ENCODE measurements at regions not wholly inside any gene's neighbourhood (a gene's known extent, or its start where the extent isn't known, plus 50 kb on each side); places are given as distances from the start of the nearest gene placed in this dataset.

DNA sequence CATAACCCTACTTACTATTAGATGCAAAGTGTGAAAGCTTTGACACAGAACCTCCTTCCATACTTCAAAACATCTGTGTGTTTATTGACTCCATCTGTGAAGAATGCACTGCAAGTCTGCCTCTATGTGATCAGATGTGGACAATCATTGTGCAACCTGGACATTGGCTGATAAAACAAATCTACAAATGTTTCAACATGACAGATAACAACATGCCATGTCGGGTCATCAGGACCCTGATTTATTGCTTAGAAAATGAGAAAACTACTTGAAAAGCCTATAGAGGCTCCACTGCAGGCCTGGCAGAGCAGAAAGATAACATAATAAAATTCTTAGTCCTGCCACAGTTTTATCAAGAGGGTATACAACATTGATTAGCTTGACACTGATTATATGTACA lies 1286.4 kb downstream of the GRIK2 start (continued):
- TF ChIP-seq CHD7 (IDR thresholded peaks at IDR 0.05; ENCODE audit: insufficient replicate concordance, low read length): no peak
- no peak for TF ChIP-seq RAD21 (IDR thresholded peaks at IDR 0.05 in 1 of 2, conservative IDR thresholded peaks at IDR 0.05 in 1 of 2; ENCODE audit: low read depth in 2 of 2, low read length in 2 of 2)
- no peak for TF ChIP-seq JUN (IDR thresholded peaks at IDR 0.05; ENCODE audit: low read depth, low read length)
- no peak for TF ChIP-seq RFX5 (IDR thresholded peaks at IDR 0.05; ENCODE audit: borderline replicate concordance, low read depth, low read length)
- no peak for TF ChIP-seq BRCA1 (IDR thresholded peaks at IDR 0.05; ENCODE audit: low read depth, low read length)
- no peak for TF ChIP-seq ATF2 (IDR thresholded peaks at IDR 0.05; ENCODE audit: low read length)
- TF ChIP-seq POLR2A (IDR thresholded peaks at IDR 0.05; ENCODE audit: control extremely low read depth in 1 of 2, low read depth in 2 of 2, low read length in 2 of 2): no peak
- no peak for TF ChIP-seq SAP30 (IDR thresholded peaks at IDR 0.05; ENCODE audit: insufficient read depth, insufficient replicate concordance, low read length)

All from H1 (cell line).